Stimulated activated CD8-positive, alpha-beta memory T cell treated with anti-CD3 and anti-CD28 coated beads, Interleukin-15, amount 100 ng/mL, for 48 hours (primary cell): ENCODE measurements at regions not wholly inside any gene's neighbourhood (a gene's known extent, or its start where the extent isn't known, plus 50 kb on each side); places are given as distances from the start of the nearest gene placed in this dataset.

Experiments
- DNase-seq, 2 donors: peaks; one replicate each; pipeline ENCODE4 v3.0.0-alpha.2; 2020; ENCODE audit warnings: low read depth in 2 of 2

GRCh38 chr5:175034924-175035323 is 310.5 kb downstream of the MSX2 start:
- DNase-seq, result no peak

GRCh38 chr5:175032741-175033151 is 308.4 kb downstream of the MSX2 start:
- no peak for DNase-seq

- no peak for DNase-seq
Measured at GRCh38 chr5:175032013-175032412, 307.6 kb downstream of the MSX2 start.

- no peak for DNase-seq
Measured at GRCh38 chr5:175027390-175027789, 303.0 kb downstream of the MSX2 start.

- DNase-seq, result no peak
Measured at GRCh38 chr5:175025077-175025476, 300.7 kb downstream of the MSX2 start.

- no peak for DNase-seq
Measured at GRCh38 chr5:175021841-175022625, 297.7 kb downstream of the MSX2 start.

GRCh38 chr5:175021321-175021720 is 296.9 kb downstream of the MSX2 start:
- no peak for DNase-seq

- DNase-seq, result no peak
Measured at GRCh38 chr5:175015028-175015685, 290.8 kb downstream of the MSX2 start.

- no peak for DNase-seq
Measured at GRCh38 chr5:175013251-175013650, 288.9 kb downstream of the MSX2 start.

GRCh38 chr5:175012267-175012666 is 287.9 kb downstream of the MSX2 start:
- no peak for DNase-seq

- no peak for DNase-seq
Measured at GRCh38 chr5:175003531-175003930, 279.1 kb downstream of the MSX2 start.

GRCh38 chr5:175001876-175002645 is 277.7 kb downstream of the MSX2 start:
- DNase-seq, result no peak

GRCh38 chr5:175001311-175001710 is 276.9 kb downstream of the MSX2 start:
- no peak for DNase-seq

GRCh38 chr5:174999581-174999980 is 275.2 kb downstream of the MSX2 start:
- no peak for DNase-seq

- DNase-seq, result no peak
Measured at GRCh38 chr5:174998131-174998730, 273.8 kb downstream of the MSX2 start.

- no peak for DNase-seq
Measured at GRCh38 chr5:174997688-174998087, 273.3 kb downstream of the MSX2 start.

GRCh38 chr5:174996941-174997340 is 272.6 kb downstream of the MSX2 start:
- no peak for DNase-seq

- no peak for DNase-seq
Measured at GRCh38 chr5:174995827-174996226, 271.4 kb downstream of the MSX2 start.

- DNase-seq, result no peak
Measured at GRCh38 chr5:174991847-174992246, 267.5 kb downstream of the MSX2 start.

GRCh38 chr5:174990909-174991308 is 266.5 kb downstream of the MSX2 start:
- no peak for DNase-seq

GRCh38 chr5:174987443-174988012 is 263.1 kb downstream of the MSX2 start:
- DNase-seq, result no peak

- no peak for DNase-seq
Measured at GRCh38 chr5:174984863-174985262, 260.5 kb downstream of the MSX2 start.
